ENCODE measurements at regions not wholly inside any gene's neighbourhood (a gene's known extent, or its start where the extent isn't known, plus 50 kb on each side); places are given as distances from the start of the nearest gene placed in this dataset.

DNA sequence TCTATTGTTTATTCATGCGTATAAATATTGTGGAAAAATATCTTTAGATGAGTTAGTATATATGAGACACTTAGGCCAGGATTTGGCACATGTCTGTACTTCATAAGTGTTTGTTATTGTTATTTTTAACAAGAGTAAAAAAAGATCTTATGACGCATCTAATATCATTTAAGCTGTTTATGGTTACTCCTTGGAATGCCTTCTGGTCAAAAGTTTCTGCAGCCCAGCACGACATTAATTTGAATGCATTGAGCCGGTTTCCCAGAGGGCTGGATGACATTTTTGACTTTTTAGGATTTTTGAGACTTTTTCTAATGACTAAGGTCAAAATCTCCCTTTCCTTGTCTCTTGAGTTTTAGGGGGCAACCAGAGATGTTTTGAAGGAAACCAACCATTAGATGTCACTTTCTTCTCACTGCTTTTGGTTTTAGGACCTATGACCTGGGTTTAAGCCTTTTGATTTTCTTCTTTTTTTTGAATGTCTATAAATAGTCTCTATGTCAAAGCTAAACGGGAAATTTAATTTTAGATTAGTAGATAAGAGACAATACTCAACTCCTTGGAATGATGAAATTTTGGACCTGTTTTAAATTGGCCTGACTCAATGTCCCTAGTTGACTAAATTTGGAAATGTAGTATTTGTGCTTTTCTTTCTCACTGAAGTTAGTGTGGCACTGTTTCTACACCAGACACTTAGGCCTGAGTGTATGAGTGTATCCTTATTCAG lies 215.5 kb downstream of the AEBP2 start:
- no peak overlapping the region for H3K4me3 ChIP-seq (ENCODE audit: low read depth, low read length)
- TF ChIP-seq, protein P1, sequence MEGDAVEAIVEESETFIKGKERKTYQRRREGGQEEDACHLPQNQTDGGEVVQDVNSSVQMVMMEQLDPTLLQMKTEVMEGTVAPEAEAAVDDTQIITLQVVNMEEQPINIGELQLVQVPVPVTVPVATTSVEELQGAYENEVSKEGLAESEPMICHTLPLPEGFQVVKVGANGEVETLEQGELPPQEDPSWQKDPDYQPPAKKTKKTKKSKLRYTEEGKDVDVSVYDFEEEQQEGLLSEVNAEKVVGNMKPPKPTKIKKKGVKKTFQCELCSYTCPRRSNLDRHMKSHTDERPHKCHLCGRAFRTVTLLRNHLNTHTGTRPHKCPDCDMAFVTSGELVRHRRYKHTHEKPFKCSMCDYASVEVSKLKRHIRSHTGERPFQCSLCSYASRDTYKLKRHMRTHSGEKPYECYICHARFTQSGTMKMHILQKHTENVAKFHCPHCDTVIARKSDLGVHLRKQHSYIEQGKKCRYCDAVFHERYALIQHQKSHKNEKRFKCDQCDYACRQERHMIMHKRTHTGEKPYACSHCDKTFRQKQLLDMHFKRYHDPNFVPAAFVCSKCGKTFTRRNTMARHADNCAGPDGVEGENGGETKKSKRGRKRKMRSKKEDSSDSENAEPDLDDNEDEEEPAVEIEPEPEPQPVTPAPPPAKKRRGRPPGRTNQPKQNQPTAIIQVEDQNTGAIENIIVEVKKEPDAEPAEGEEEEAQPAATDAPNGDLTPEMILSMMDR (IDR thresholded peaks at IDR 0.05; ENCODE audit: low read depth, low read length) = no peak
- DNase-seq (ENCODE audit: low read depth, low spot score) = peak; percentile 21
- no peaks in the 10 kb centered on the region for H3K9me3 ChIP-seq (ENCODE audit: control insufficient read depth, insufficient read depth, low read length)
- ChIA-PET CTCF (interaction anchor here (0.9 kb wide), 1 partner anchor 15 kb away, joined by 3 read pairs; no protein-coding TSS in a partner anchor), POLR2A (no interaction called here)
- H3K27ac ChIP-seq (ENCODE audit: low read depth, low read length) = no peak overlapping the region
- H3K27me3 ChIP-seq (ENCODE audit: control insufficient read depth, insufficient read depth, low read length) = no peaks in the 10 kb centered on the region

DNA sequence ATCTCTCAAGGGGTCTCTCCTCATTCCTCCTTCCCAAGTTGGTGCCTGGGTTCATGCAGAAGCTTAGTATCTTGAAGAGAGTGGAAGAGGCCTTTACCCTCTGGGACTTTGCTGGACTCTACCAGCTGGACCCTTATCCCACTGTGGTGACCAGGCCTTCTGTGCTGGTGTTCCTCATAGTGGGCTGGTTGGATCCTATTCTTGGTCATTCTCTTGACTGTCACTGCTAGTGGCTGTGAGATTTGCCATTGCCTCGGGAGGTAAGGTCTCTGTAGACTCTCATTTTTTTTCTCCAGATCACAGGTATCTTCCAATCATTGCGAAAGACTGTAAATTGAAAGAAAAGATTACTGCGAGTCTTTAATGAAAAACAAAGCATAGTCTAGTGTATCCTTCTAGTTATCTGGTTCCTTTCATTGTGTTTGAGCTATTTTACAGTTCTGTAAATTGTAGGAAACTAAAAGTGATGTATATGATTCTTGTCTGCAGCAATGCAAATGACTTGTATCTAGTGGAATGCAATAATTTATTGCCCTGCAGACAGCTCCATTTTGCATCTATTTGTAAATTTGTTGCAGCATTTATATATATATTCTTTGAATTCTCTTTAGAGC lies 217.9 kb downstream of the AEBP2 start:
- TF ChIP-seq, protein P1 (IDR thresholded peaks at IDR 0.05; ENCODE audit: low read depth, low read length) = no peak
- no peak overlapping the region for H3K27ac ChIP-seq (ENCODE audit: low read depth, low read length)
- no peak for DNase-seq (ENCODE audit: low read depth, low spot score)
- no peak overlapping the region for H3K4me3 ChIP-seq (ENCODE audit: low read depth, low read length)
- CTCF ChIA-PET = interaction anchor here (2.3 kb wide), 1 partner anchor 14 kb away, joined by 13 read pairs; no protein-coding TSS in a partner anchor
- H3K27me3 ChIP-seq (ENCODE audit: control insufficient read depth, insufficient read depth, low read length) = no peaks in the 10 kb centered on the region
- POLR2A ChIA-PET = no interaction called here
- H3K9me3 ChIP-seq (ENCODE audit: control insufficient read depth, insufficient read depth, low read length) = no peaks in the 10 kb centered on the region

DNA sequence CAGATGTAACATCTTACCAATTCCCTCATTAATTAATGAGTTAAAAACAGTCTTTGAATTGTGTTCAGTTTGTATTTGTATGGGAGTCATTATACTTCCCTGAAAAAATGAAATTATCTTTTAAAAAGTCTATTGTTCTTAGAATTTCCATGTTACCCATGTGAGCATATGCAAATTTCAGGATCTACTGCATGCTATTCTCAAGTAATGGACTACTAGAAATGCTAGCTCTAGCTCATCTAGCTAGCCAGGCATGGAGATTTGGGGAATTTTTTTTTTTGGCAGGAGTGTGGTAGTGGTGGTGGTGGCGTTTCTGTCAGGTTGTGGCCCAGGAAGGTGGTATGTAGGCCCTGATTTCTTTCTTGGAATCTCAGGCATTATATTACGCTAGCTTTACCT lies 218.4 kb downstream of the AEBP2 start:
- DNase-seq (ENCODE audit: low read depth, low spot score) = no peak
- TF ChIP-seq, protein P1 (IDR thresholded peaks at IDR 0.05; ENCODE audit: low read depth, low read length) = no peak
- H3K27me3 ChIP-seq (ENCODE audit: control insufficient read depth, insufficient read depth, low read length) = no peaks in the 10 kb centered on the region
- POLR2A ChIA-PET = no interaction called here
- H3K4me3 ChIP-seq (ENCODE audit: low read depth, low read length) = no peak overlapping the region
- H3K9me3 ChIP-seq (ENCODE audit: control insufficient read depth, insufficient read depth, low read length) = no peaks in the 10 kb centered on the region
- H3K27ac ChIP-seq (ENCODE audit: low read depth, low read length) = no peak overlapping the region
- CTCF ChIA-PET = interaction anchor here (0.7 to 2.3 kb wide), 2 partner anchors 14 to 151 kb away, joined by 5 to 13 read pairs; no protein-coding TSS in a partner anchor

DNA sequence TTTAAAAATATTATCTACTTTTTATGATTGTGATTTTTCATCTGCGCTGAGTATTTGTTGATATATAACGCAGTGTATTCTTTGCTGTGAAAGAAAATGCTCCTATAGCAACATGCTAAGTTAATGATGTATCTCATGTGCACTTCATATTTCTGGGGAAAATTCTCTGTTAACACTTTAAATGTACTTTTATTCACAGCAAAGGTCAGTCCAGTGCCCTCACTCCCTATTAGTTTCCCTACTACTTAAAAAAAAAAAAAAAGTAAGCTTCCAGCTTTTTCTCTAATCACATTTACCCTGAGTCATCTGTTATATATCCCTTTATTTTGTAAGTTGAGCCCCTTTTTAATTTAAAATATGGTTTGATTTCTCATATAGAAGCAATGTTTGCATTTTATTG lies 219.8 kb downstream of the AEBP2 start:
- ChIA-PET POLR2A (interaction anchor here (0.6 kb wide), 2 partner anchors 12 to 793 kb away, joined by 3 read pairs; no protein-coding TSS in a partner anchor), CTCF (no interaction called here)
- Histone ChIP-seq H3K9me3 (ENCODE audit: control insufficient read depth, insufficient read depth, low read length) (no peaks in the 10 kb centered on the region), H3K4me3 (ENCODE audit: low read depth, low read length) (no peak overlapping the region), H3K27me3 (ENCODE audit: control insufficient read depth, insufficient read depth, low read length) (no peaks in the 10 kb centered on the region), H3K27ac (ENCODE audit: low read depth, low read length) (no peak overlapping the region)
- TF ChIP-seq, protein P1 (IDR thresholded peaks at IDR 0.05; ENCODE audit: low read depth, low read length) = no peak
- no peak for DNase-seq (ENCODE audit: low read depth, low spot score)

DNA sequence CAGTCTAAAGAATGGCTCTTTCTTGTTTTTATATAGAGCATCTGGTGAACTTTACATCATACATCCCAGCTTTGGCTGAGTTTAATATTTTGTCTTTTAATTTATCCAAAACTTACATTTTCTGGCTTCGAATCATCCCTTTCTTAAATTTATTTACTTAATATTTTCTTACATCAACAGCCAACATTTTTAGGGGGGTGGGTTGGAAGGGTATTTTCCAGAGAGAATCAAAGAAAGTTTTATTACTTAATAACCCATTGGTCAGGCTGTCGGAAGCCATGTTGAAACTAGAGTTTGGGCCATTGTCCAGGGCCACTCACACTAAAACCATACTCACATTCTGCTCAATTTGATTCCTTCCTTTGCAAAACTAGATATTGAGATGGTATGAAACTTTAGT lies 220.2 kb downstream of the AEBP2 start:
- H3K27me3 ChIP-seq (ENCODE audit: control insufficient read depth, insufficient read depth, low read length) = no peaks in the 10 kb centered on the region
- H3K27ac ChIP-seq (ENCODE audit: low read depth, low read length) = no peak overlapping the region
- ChIA-PET POLR2A (interaction anchor here (0.6 kb wide), 2 partner anchors 11 to 793 kb away, joined by 3 read pairs; no protein-coding TSS in a partner anchor), CTCF (no interaction called here)
- no peak overlapping the region for H3K4me3 ChIP-seq (ENCODE audit: low read depth, low read length)
- no peak for DNase-seq (ENCODE audit: low read depth, low spot score)
- no peaks in the 10 kb centered on the region for H3K9me3 ChIP-seq (ENCODE audit: control insufficient read depth, insufficient read depth, low read length)
- TF ChIP-seq, protein P1 (IDR thresholded peaks at IDR 0.05; ENCODE audit: low read depth, low read length) = no peak
